ENCODE measurements at regions not wholly inside any gene's neighbourhood (a gene's known extent, or its start where the extent isn't known, plus 50 kb on each side); places are given as distances from the start of the nearest gene placed in this dataset.
A peak's percentile ranks its signal among the peaks of the same experiment; 100 is the strongest.

- H3K27ac ChIP-seq (ENCODE audit: low read depth, low read length), result no peak overlapping the region
- no peak overlapping the region for H3K9ac ChIP-seq (ENCODE audit: low read length)
- RAD21 ChIA-PET (ENCODE audit: low non-redundant PET in 1 of 2, low total read pairs in 2 of 2, uncharacterized antibody in 2 of 2, unreplicated experiment in 2 of 2), result no interaction called here
- POLR2A ChIA-PET, result no interaction called here
- no TSS peak for BruUV-seq (replicated peaks)
- no peaks in the 10 kb centered on the region for H4K20me1 ChIP-seq (ENCODE audit: insufficient read depth)
- no peak overlapping the region for H2AFZ ChIP-seq (ENCODE audit: low read depth, low read length, poor library complexity, severe bottlenecking)
- H3K4me2 ChIP-seq (ENCODE audit: low read length), result peak overlapping the region; percentile 37; the same call in 1 of the 2 replicates
- TF ChIP-seq POLR2A (IDR thresholded peaks at IDR 0.05; ENCODE audit: borderline replicate concordance, extremely low read depth, insufficient read depth, insufficient read length) (no peak), YY1 (IDR thresholded peaks at IDR 0.05; ENCODE audit: extremely low read depth, insufficient replicate concordance, low read depth, low read length) (no peak), TCF7L2 (IDR thresholded peaks at IDR 0.05; ENCODE audit: borderline replicate concordance, extremely low read depth, insufficient read depth, insufficient read length) (no peak), RAD21 (IDR thresholded peaks at IDR 0.05; ENCODE audit: low read depth) (no peak), ZNF274 (IDR thresholded peaks at IDR 0.05; ENCODE audit: low read depth, low read length) (no peak), ZFX (IDR thresholded peaks at IDR 0.05) (no peak), CEBPB (IDR thresholded peaks at IDR 0.05; ENCODE audit: low read depth) (no peak), ELF1 (IDR thresholded peaks at IDR 0.05; ENCODE audit: borderline replicate concordance, low read depth) (no peak), JUND (IDR thresholded peaks at IDR 0.05) (no peak), EZH2 (IDR thresholded peaks at IDR 0.05) (no peak), ZBTB33 (IDR thresholded peaks at IDR 0.05; ENCODE audit: extremely low read depth, insufficient replicate concordance, low read length) (no peak), SIN3A (IDR thresholded peaks at IDR 0.05; ENCODE audit: low read depth) (no peak), CBX3 (IDR thresholded peaks at IDR 0.05; ENCODE audit: low read depth) (no peak), CTCF (IDR thresholded peaks at IDR 0.05 in 2 of 3, conservative IDR thresholded peaks at IDR 0.05 in 1 of 3; ENCODE audit: borderline replicate concordance in 1 of 3, insufficient read depth in 1 of 3, low read depth in 2 of 3, low read length in 2 of 3) (no peak)
- TF ChIP-seq, protein P1, sequence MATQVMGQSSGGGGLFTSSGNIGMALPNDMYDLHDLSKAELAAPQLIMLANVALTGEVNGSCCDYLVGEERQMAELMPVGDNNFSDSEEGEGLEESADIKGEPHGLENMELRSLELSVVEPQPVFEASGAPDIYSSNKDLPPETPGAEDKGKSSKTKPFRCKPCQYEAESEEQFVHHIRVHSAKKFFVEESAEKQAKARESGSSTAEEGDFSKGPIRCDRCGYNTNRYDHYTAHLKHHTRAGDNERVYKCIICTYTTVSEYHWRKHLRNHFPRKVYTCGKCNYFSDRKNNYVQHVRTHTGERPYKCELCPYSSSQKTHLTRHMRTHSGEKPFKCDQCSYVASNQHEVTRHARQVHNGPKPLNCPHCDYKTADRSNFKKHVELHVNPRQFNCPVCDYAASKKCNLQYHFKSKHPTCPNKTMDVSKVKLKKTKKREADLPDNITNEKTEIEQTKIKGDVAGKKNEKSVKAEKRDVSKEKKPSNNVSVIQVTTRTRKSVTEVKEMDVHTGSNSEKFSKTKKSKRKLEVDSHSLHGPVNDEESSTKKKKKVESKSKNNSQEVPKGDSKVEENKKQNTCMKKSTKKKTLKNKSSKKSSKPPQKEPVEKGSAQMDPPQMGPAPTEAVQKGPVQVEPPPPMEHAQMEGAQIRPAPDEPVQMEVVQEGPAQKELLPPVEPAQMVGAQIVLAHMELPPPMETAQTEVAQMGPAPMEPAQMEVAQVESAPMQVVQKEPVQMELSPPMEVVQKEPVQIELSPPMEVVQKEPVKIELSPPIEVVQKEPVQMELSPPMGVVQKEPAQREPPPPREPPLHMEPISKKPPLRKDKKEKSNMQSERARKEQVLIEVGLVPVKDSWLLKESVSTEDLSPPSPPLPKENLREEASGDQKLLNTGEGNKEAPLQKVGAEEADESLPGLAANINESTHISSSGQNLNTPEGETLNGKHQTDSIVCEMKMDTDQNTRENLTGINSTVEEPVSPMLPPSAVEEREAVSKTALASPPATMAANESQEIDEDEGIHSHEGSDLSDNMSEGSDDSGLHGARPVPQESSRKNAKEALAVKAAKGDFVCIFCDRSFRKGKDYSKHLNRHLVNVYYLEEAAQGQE (IDR thresholded peaks at IDR 0.05; ENCODE audit: low read depth), result no peak
- H3K36me3 ChIP-seq (ENCODE audit: control insufficient read depth in 1 of 2, insufficient read depth in 2 of 2, low read length in 2 of 2), result no peaks in the 10 kb centered on the region
- H3K4me3 ChIP-seq (replicated peaks in 1 of 2; ENCODE audit: low read depth in 1 of 2, low read length in 2 of 2), result no peak overlapping the region
- H3K9me3 ChIP-seq (ENCODE audit: control insufficient read depth in 1 of 2, insufficient read depth in 1 of 2, low read depth in 1 of 2, low read length in 2 of 2), result no peaks in the 10 kb centered on the region
- no peaks in the 10 kb centered on the region for H3K9me2 ChIP-seq (ENCODE audit: insufficient read depth)
- H3K4me1 ChIP-seq (ENCODE audit: control insufficient read depth in 1 of 2, insufficient read depth in 2 of 2, low read length in 2 of 2), result peaks cover 0 to 11% of the 10 kb centered on the region in 2 experiments; a peak in 2 of 4 replicates
- intact Hi-C loops (cut with micrococcal nuclease), result no loop called here
- no peaks in the 10 kb centered on the region for H3K79me2 ChIP-seq (ENCODE audit: insufficient read depth, low read length)
- no peak for DNase-seq (ENCODE audit: low read depth, low spot score)
- H3K27me3 ChIP-seq (ENCODE audit: insufficient read depth, low read length), result no peaks in the 10 kb centered on the region
- CTCF ChIA-PET, result no interaction called here
- no peak for ATAC-seq
These were observed 1322.9 kb upstream of the TMEFF2 start for GRCh38 chr2:193517615-193518014.

Data from HCT116 (cell line).